ENCODE measurements at regions not wholly inside any gene's neighbourhood (a gene's known extent, or its start where the extent isn't known, plus 50 kb on each side); places are given as distances from the start of the nearest gene placed in this dataset.

DNA sequence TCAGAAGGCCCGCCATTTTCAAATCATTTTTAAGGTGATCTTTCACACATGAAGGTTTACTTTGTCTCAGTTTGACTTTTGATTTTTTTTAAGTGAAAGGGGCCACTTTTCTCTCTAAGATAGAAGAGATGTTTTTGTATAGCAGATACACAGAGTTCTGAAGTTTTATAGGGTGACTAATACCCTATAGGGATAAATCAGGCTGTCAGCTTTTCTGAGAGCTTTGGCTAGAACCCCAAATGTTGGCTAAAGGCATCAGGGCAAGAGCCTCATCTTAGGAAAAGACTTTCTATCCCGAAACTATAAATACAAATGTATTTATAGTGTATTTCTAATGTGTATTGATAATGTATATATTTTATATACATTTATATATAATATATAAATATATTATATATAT is 181.4 kb downstream of the TBX18 start:
- Histone ChIP-seq H3K27ac (ENCODE audit: low read depth, low read length) (no peak overlapping the region), H3K4me1 (replicated peaks in 1 of 4; ENCODE audit: control insufficient read depth in 3 of 4, insufficient read depth in 4 of 4, low read length in 3 of 4) (no peaks in the 10 kb centered on the region), H3K23ac (ENCODE audit: insufficient read length) (no peak overlapping the region), H4K91ac (replicated peaks; ENCODE audit: insufficient read length, low read length) (no peak overlapping the region), H3K56ac (replicated peaks; ENCODE audit: insufficient read length, low read depth, low read length) (no peak overlapping the region), H3K18ac (ENCODE audit: extremely low read depth, low read length) (no peak overlapping the region), H3K27me3 (replicated peaks in 1 of 4; ENCODE audit: control insufficient read depth in 3 of 4, extremely low read depth in 1 of 4, insufficient read depth in 3 of 4, low read length in 3 of 4) (no peaks in the 10 kb centered on the region), H3K4ac (replicated peaks; ENCODE audit: insufficient read length, low read depth, low read length) (no peak overlapping the region), H2AK5ac (ENCODE audit: low read depth, low read length) (no peak overlapping the region), H2BK20ac (ENCODE audit: low read length) (no peak overlapping the region), H3K36me3 (ENCODE audit: control insufficient read depth in 2 of 4, insufficient read depth in 4 of 4, low read length in 3 of 4) (no peaks in the 10 kb centered on the region), H3K4me3 (ENCODE audit: extremely low read depth in 1 of 4, insufficient read depth in 2 of 4, low read depth in 3 of 4, low read length in 4 of 4) (no peak overlapping the region), H2BK15ac (ENCODE audit: low read length) (no peak overlapping the region), H4K20me1 (replicated peaks in 1 of 2; ENCODE audit: control insufficient read depth in 1 of 2, insufficient read depth in 2 of 2, low read length in 2 of 2) (no peaks in the 10 kb centered on the region), H4K8ac (ENCODE audit: extremely low read depth, insufficient read depth, low read length) (no peak overlapping the region), H2BK5ac (ENCODE audit: low read depth, low read length) (no peak overlapping the region), H3K23me2 (ENCODE audit: low read depth, low read length) (no peaks in the 10 kb centered on the region), H3K79me1 (ENCODE audit: low read depth, low read length) (no peaks in the 10 kb centered on the region), H3K14ac (ENCODE audit: insufficient read length) (no peak overlapping the region), H3K4me2 (ENCODE audit: insufficient read depth in 1 of 2, low read depth in 2 of 2, low read length in 2 of 2) (no peak overlapping the region), H2AFZ (ENCODE audit: low read length) (no peak overlapping the region), H4K5ac (ENCODE audit: insufficient read length, low read depth, low read length) (no peak overlapping the region), H3K79me2 (ENCODE audit: control insufficient read depth in 1 of 2, insufficient read depth in 2 of 2, low read length in 2 of 2) (no peaks in the 10 kb centered on the region), H3K9ac (replicated peaks in 1 of 4; ENCODE audit: extremely low read depth in 1 of 4, low read depth in 3 of 4, low read length in 3 of 4) (no peak overlapping the region), H2BK12ac (ENCODE audit: low read depth, low read length) (no peak overlapping the region), H2BK120ac (replicated peaks; ENCODE audit: low read depth, low read length) (no peak overlapping the region), H3K9me3 (ENCODE audit: insufficient read depth in 2 of 2, low read depth in 1 of 2, low read length in 1 of 2) (peaks cover 0 to 8% of the 10 kb centered on the region in 2 experiments; a peak in 3 of 4 replicates)
- ChIA-PET POLR2A (ENCODE audit: partially characterized antibody) (interaction anchor here (0.5 kb wide), 1 partner anchor 34 kb away, joined by 3 read pairs; no protein-coding TSS in a partner anchor), CTCF (ENCODE audit: partially characterized antibody) (no interaction called here)
- TF ChIP-seq GTF2F1 (IDR thresholded peaks at IDR 0.05; ENCODE audit: borderline replicate concordance, low read depth, low read length) (no peak), BACH1 (IDR thresholded peaks at IDR 0.05; ENCODE audit: low read length) (no peak), ASH2L (IDR thresholded peaks at IDR 0.05; ENCODE audit: low read length) (no peak), CHD1 (IDR thresholded peaks at IDR 0.05; ENCODE audit: low read depth, low read length) (no peak), ZNF274 (IDR thresholded peaks at IDR 0.05; ENCODE audit: borderline replicate concordance, extremely low read depth, low read length) (no peak), SAP30 (IDR thresholded peaks at IDR 0.05; ENCODE audit: insufficient read depth, insufficient replicate concordance, low read length) (no peak)
- WGBS, 2 experiments (ENCODE audit: extremely low coverage in 1 of 2, insufficient coverage in 1 of 2, insufficient read length in 1 of 2, insufficient replicate concordance in 2 of 2, low coverage in 1 of 2, low lambda C conversion rate in 2 of 2, missing lambda C conversion rate in 1 of 2): 90% methylated on average over 2 of the region's 2 CpGs; no CpG with 5 or more reads in 1 of the 2 experiments
- FAIRE-seq: no peak
- no peak for DNase-seq (ENCODE audit: low read depth in 1 of 2, low spot score in 2 of 2)

All from H1 (cell line).